ENCODE measurements at regions not wholly inside any gene's neighbourhood (a gene's known extent, or its start where the extent isn't known, plus 50 kb on each side); places are given as distances from the start of the nearest gene placed in this dataset.

- no peaks in the 10 kb centered on the region for H3K36me3 ChIP-seq
- H3K27me3 ChIP-seq = no peaks in the 10 kb centered on the region
- intact Hi-C loops (cut with DNase I) = loop anchor here (10.0 kb wide), 1 partner anchor 125 kb away; no protein-coding TSS in a partner anchor
- no peak overlapping the region for H3K9ac ChIP-seq (ENCODE audit: low read depth in 2 of 2, low read length in 2 of 2)
- no peak for DNase-seq
- no peaks in the 10 kb centered on the region for H3K9me3 ChIP-seq
- H3K4me1 ChIP-seq = peaks cover 10% of the 10 kb centered on the region
- TF ChIP-seq CTCF (IDR thresholded peaks at IDR 0.05) = no peak
- no peak overlapping the region for H3K4me3 ChIP-seq
- no peak overlapping the region for H3K27ac ChIP-seq
Observed at GRCh38 chr13:31049833-31050232, 111.9 kb downstream of the HSPH1 start.

- intact Hi-C loops (cut with DNase I) = no loop called here
Observed at GRCh38 chr13:31049083-31049482, 112.6 kb downstream of the HSPH1 start.

GRCh38 chr13:31048521-31048920 lies 113.2 kb downstream of the HSPH1 start:
- Histone ChIP-seq H3K4me1 (peaks cover 11% of the 10 kb centered on the region), H3K27me3 (no peaks in the 10 kb centered on the region), H3K4me3 (no peak overlapping the region), H3K9me3 (no peaks in the 10 kb centered on the region), H3K36me3 (no peaks in the 10 kb centered on the region), H3K9ac (ENCODE audit: low read depth in 2 of 2, low read length in 2 of 2) (no peak overlapping the region), H3K27ac (no peak overlapping the region)
- TF ChIP-seq CTCF (IDR thresholded peaks at IDR 0.05) = no peak
- intact Hi-C loops (cut with DNase I) = no loop called here
- DNase-seq = no peak

More at GRCh38 chr13:31049083-31049482, 112.6 kb downstream of the HSPH1 start:
- Histone ChIP-seq H3K9ac (ENCODE audit: low read depth in 2 of 2, low read length in 2 of 2) (no peak overlapping the region), H3K27ac (no peak overlapping the region), H3K9me3 (no peaks in the 10 kb centered on the region), H3K4me1 (peaks cover 11% of the 10 kb centered on the region), H3K4me3 (no peak overlapping the region), H3K27me3 (no peaks in the 10 kb centered on the region), H3K36me3 (no peaks in the 10 kb centered on the region)
- no peak for DNase-seq
- TF ChIP-seq CTCF (IDR thresholded peaks at IDR 0.05) = no peak

- Histone ChIP-seq H3K4me3 (no peak overlapping the region), H3K27ac (peak overlapping the region; percentile 72)
Observed at GRCh38 chr13:31046711-31047279, 114.3 kb downstream of the TEX26 start.

GRCh38 chr13:31045286-31046081 lies 113.0 kb downstream of the TEX26 start:
- intact Hi-C loops (cut with DNase I) = no loop called here
- no peak for TF ChIP-seq CTCF (IDR thresholded peaks at IDR 0.05)

More at GRCh38 chr13:31046711-31047279, 114.3 kb downstream of the TEX26 start:
- DNase-seq = peak; percentile 54
- no peak for TF ChIP-seq CTCF (IDR thresholded peaks at IDR 0.05)
- Histone ChIP-seq H3K36me3 (no peaks in the 10 kb centered on the region), H3K4me1 (peaks cover 11% of the 10 kb centered on the region), H3K9me3 (no peaks in the 10 kb centered on the region), H3K9ac (ENCODE audit: low read depth in 2 of 2, low read length in 2 of 2) (peak overlapping the region in 1 of 2 donors; percentile 28), H3K27me3 (no peaks in the 10 kb centered on the region)
- intact Hi-C loops (cut with DNase I) = no loop called here

More at GRCh38 chr13:31045286-31046081, 113.0 kb downstream of the TEX26 start:
- Histone ChIP-seq H3K36me3 (no peaks in the 10 kb centered on the region), H3K27ac (peak overlapping the region; percentile 72), H3K27me3 (no peaks in the 10 kb centered on the region), H3K4me1 (peaks cover 11% of the 10 kb centered on the region), H3K9me3 (no peaks in the 10 kb centered on the region), H3K9ac (ENCODE audit: low read depth in 2 of 2, low read length in 2 of 2) (peak overlapping the region in 1 of 2 donors; percentile 66), H3K4me3 (no peak overlapping the region)
- peak; percentile 86 for DNase-seq
